ENCODE measurements at regions not wholly inside any gene's neighbourhood (a gene's known extent, or its start where the extent isn't known, plus 50 kb on each side); places are given as distances from the start of the nearest gene placed in this dataset.
"Not testable (repeated sequence)": the region's sequence is repeated elsewhere in the genome, so short reads cannot be mapped to it uniquely, and the experiment has no call there.

DNA sequence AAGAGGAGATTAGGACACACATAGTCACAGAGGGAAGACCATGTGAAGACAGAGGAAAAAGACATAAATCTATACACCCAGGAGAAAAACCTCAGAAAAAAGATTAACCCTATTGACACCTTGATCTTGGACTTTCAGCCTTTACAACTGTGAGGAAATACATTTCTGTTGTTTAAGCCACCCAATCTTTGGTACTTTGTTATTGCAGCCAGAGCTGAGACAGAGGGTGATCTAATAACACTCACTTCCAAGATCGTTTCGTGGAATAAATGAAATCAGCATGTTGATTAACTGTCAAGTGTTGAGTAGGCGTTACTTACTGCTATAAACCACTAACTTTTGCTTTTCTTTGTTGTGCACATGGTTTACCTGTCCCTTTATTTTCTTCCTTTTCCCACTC lies 361.2 kb upstream of the RIOK2 start:
- DNase-seq (ENCODE audit: low read depth): no peak

DNA sequence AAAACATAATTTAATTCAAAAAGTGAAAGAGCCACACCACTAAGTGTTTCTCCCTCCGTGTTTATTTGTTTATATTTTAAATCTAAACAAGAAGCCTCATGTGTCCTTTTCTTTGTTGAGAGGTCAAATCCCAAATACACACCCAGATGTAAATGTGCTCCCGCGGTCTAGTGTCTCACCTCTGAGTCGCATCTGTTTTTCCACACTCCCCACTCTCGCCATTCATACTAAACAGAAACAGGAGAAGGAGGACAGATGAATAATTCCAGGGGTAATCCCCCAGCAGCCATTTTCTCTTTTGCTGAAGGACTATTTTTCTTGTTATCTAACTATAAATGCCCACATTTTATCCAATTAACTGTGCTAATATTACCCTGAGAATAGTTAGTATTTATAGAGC lies 361.6 kb upstream of the RIOK2 start:
- no peak for DNase-seq (ENCODE audit: low read depth)

DNA sequence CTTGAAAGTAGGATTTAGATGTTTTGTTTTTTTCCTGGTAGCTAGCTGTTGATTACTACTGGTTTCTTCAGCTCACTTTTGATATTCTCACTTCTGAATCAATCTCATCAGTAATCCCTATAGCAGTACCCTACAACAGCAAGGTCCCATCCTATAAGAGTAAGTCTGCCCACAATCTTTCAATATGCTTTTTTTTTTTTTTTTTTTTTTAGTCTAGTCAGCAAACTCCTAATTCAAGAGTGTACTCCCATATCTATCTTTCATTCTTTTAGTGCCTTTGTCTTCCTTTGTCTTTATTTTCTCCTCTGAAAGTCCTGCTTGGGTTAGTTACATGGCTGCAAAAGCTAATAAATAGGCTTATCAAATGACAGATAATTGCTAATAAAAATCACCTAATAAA lies 362.4 kb upstream of the RIOK2 start:
- no peak for DNase-seq (ENCODE audit: low read depth)

DNA sequence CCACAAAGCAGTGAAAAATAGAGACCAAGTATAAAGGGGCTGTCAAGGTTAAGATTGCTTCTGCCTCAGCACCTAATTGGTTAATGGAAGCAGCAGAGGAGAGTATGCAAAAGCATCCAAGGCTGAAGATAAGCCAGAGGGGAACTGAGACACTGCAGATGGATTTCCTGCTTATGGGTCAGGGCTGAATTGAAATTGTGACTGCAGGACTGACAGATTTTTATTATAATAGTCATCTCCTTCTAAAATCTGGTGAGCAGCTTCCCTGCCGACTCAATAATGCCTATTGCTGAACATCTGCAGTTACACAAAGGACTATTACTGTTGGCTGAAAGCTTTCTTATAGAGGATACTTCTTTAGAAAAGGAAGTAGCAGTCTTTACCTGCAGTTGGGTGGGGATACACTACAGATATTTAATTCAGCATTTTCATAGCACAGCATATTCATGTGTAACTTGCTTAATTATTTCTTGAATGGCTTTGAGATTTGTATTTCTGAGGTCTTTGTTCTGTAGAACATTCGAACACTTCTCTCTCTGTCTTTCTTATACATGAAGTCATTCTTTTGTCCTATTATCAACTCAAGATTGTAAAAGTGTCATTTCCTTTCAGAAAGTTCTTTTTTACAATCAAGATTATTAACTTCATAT lies 363.0 kb upstream of the RIOK2 start:
- DNase-seq (ENCODE audit: low read depth): no peak

DNA sequence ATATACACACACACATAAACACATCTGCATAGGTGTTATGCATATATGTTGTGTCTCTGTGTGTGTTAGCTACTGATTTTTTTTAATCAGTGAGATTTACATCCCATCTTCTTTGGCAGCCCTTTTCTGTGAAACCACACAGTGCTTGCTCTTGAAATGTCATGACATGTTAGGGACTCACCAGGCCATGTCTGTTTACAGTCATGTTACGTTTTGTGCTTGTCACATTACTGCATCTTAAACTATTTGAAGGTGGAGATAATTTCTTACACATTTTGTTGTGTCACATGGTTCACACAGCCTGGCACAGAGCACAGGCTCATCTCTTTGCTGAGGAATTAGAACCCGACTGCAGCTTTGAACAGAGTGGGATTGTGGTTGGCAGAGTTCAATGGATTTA lies 364.4 kb upstream of the RIOK2 start:
- DNase-seq (ENCODE audit: low read depth): no peak

DNA sequence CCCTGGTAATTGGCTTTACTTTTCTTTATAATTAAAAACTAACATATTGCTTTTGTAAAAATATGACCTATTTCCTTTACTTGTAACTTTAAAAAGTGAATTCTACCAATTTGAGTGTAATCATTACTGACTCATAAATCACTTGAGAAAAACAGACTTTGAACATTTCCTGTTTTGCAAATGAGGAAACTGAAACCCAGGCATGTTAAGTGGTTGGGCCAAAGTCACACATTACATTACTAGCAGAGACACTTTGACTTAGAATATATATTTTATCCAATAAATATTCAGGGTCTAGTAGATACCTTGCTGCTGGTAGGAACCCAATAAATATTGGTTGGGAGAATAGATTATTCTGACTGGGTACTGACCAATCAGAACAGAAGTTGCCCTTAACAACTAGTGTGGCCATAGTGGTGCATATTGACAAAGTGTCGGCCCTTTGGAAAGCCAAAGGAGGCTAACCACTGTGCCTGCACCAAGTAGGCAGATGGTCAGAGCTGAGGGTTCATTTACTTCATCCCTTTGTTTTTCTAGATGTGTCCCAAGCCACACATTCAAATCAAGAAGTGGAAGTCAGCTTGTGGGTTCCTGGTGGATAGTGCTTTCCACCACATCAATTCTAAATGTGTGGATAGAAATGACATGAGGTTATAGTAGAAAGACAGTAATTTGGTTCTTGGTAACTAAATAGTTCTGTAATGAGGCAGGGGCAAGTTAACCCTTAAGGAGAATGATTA lies 365.1 kb upstream of the RIOK2 start:
- no peak for DNase-seq (ENCODE audit: low read depth)

DNA sequence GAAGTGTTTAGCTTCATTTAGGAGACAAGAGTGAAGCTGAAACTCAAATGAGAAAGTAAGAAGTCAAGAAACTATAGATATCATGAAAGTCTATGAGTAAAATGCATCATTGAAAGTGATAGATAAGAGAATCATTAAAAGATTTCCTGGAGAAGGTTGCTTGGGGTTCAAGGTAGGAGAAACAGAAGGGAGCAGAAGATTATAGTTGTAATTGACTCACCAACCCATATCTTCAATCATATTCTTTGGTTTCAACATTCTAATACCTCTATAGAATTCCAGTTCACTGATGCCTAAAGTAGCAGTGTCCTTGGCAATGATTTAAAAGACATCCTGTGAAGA lies 365.7 kb upstream of the RIOK2 start:
- DNase-seq (ENCODE audit: low read depth): no peak

DNA sequence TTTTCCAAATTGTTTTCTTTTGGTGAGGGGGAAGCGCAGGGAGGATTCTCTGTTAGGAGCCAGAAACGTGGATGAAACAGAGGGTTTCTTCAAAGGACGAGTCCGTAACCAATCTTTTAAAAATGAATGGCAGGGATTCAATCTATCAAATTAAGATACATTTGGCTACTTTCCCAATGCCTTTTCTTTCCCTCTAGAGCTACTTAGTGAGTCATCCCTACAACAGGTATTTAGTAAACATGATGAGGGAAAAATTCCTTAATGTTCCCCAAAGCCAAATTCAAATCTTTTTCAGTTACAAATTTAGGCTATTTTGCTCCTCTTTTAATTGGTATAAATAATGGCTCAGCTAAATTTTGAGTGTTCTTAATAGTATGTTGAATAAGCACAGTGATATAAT lies 366.4 kb upstream of the RIOK2 start:
- no peak for DNase-seq (ENCODE audit: low read depth)

DNA sequence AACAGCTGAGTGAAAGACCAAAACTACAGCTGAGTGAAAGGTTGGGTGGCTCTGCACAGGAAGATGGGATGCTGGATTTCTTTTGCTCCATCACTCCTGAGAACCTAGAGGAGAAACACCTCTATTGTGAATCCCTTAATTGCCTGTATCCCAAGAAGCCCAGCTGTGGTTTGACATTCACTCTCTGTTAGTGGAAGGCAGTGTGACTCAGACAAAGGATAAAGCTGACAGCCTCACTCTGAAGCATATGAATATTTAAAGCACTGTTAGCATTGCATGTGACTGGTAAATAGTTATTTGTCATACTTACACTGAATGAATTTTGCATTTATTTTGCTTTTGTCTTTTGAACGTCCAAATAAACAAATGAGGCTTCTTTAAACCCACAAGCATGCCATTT lies 367.1 kb upstream of the RIOK2 start:
- no peak for DNase-seq (ENCODE audit: low read depth)

DNA sequence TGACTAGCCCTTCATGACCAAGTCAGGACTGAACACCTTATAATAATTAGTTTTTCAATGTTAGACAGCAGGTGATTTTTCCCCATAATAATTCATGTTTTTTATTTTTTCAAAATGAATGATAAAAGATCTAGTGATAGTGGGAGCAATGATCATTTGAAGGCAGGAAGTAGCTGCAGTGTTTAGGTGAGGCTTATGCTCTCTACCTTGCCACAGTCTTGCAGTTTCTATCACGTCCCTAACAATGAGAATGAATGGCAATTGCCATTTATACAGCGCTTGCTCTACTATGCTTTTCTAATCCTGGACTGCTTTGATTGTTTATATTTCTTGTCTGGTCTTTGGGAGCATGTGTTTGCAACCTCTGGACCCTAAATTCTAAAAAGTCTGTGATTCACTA lies 367.8 kb upstream of the RIOK2 start:
- DNase-seq (ENCODE audit: low read depth): no peak

DNA sequence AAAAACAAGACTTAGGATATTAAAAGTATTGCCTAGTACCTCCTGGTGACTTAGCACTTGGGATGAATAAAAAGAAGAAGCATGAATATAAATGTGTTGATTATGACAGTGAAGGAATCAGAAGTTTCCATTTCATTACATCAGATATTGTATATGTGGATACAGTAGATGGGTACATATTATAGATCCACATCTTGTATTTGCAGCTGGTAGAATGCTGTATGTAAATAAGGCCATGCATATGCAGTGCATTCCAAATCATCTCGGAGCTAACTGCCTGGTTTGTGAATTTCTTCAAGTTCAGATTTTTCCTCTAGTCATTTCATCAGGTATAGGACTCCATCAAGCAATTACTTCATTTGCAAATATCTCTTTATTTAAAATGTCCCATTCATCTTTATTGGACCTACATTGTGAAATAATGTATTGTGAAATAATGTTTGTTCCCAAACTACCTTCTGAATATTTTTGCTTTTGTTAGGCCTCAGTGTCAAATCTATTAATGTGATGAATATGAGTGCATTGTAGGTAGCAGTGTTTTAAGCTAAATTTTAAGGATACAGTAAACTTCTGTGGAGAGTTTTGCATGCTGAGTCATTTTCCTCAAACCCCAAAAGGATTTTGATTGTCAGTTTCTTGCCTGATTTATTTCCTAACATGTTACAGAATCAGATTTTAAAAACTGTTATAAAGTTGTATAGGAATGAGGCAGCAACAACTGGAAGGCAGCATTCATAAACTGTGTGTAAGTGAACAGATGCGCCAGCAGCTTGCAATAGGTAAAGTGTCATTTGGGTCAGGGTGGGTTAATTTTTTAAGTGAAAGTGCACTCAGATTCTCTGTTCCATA lies 370.8 kb upstream of the RIOK2 start:
- DNase-seq (ENCODE audit: low read depth): no peak

DNA sequence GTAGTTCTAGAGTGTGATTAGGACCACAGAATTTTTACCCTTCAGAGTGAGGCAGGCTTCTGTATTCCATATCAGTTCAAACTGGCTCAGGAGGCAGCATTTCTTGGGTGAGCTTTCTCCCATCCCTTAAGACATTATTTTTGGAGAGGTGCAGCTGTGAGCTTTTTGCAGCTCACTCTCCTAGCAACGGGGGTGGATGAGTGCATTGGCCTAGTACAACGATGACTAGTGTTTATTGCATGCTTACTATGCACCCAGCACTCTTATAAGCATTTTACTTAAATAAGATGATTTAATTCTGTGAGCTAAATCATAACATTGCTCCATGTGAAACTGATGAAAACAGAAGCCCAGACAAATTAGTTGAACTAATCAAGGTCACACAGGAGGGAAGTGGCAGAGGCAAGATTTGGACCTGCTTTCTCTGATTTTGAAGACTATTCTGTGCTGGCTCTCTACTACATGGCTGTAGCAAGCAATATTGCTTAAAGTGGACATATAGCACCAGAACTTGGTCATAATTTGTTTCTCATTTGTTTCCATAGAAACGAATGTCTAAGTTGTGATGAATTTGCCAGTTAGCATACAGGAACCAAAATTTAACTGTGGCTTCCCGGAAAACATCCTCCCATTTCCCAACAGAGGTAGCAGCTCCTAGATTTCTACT lies 372.1 kb upstream of the RIOK2 start:
- peak; percentile 39 for DNase-seq (ENCODE audit: low read depth)

DNA sequence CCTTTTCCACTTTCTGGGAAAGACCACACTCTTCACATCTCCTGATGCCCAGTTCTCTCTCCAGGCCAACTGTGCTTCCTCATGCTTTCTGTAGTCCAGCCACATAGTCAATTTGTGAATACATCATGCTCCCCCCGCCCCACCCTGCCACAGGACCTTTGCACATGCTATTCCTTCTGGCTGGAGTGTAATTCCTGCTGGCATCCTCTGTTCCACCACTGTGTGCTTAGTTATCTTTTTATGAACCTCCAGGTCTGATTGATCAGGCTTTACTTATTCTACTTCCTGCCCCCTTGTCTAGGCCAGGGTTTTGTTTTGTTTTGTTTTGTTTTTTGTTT lies 372.6 kb upstream of the RIOK2 start:
- DNase-seq (ENCODE audit: low read depth): no peak

DNA sequence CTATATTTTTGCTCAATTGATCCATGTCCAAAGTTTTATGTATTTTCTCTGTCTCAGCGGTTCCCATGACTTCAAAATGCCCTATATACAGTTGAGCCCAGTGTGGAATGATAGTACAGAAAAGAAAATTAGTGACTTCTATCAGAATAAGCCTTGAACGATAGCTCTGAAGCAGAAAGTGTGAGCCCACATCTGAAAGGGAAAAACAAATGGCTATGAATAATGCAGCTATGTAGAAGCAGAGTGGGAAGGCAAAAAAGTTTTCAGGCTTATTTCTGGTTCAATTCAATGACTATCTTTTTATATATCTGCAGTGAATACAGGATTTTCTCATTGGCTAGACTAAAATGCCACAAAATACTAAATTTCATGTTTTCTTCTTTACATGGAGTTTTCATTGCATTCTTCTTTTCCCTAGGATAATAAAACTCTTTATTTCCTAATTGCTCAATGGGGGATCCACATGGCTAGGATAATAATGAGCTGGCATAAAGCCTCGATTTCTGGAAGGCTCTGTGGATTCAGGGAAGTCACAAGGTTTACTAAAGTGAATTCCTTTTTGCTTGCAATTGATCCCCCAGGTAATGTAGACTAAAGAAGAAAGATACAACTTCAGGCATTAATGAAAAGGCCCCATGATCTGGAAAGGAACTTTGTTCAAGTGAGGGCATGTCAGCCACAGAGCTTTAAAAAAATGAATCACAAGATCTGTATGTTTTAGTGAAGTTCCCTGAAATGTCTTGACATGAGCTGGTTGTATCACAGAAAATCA lies 377.0 kb upstream of the RIOK2 start:
- DNase-seq (ENCODE audit: low read depth): no peak

DNA sequence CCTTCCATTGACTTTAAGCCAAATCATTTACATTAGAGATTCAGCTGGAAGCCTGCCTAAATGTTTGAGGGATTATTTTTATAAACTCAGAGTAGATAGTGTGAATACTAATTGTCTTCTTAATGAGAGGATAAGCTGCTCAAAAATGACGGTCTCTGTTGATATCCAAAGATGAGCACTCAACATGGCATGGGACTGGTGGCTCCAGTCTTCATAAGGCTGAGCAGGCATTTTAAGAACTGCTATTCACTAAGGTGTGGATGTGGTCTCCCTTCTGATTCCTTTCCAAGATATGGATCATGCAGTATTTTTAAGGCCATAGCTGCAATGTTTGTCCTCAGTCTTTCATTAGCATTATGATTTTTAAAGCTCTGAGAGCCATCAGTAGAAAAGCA lies 377.5 kb upstream of the RIOK2 start:
- no peak for DNase-seq (ENCODE audit: low read depth)

DNA sequence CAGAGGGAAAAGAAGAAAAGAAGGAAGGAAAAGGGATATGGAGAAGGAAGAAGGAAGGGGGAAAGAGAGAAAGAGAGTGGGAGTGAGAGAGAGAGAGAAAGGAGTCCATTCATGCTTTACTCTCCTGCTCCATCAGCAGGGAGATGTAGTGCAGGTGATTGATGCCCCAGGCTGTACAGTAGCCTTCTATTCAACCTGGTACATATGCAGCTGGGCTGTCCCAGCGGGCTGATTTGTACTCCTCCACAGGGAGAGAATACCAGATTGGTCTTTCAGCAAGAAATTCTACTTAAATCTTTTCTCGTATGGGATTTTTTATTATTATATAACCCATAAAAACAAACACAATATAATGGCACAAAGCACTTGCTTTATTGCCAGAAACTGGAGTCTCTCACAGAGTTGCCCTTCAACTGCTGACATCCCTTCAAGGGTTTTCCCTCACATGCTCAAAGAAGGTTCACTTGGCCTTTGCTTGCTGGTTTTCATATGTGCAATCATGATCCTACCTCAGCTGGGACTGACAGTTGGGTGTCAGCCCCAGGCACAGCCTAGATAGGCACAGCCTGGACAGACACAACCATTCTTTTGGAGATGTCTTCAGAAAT lies 380.1 kb upstream of the RIOK2 start:
- no peak for DNase-seq (ENCODE audit: low read depth)

DNA sequence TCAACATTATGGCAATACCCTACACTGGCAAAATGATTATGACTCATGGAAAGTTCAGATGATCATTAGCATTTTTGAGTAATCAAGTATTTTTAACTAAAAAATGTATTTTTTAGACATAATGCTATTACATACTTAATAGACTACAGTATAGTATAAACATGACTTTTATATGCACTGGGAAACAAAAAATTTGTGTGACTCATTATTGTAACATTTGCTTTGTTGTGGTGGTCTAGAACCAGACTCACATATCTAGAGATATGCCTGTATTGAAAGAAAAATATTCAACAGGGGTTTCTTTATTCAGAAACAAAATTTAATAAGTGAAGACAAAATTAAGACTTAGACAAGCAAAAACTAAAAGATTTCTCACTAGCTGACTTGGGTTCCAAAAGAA lies 385.3 kb upstream of the RIOK2 start:
- DNase-seq (ENCODE audit: low read depth): no peak

DNA sequence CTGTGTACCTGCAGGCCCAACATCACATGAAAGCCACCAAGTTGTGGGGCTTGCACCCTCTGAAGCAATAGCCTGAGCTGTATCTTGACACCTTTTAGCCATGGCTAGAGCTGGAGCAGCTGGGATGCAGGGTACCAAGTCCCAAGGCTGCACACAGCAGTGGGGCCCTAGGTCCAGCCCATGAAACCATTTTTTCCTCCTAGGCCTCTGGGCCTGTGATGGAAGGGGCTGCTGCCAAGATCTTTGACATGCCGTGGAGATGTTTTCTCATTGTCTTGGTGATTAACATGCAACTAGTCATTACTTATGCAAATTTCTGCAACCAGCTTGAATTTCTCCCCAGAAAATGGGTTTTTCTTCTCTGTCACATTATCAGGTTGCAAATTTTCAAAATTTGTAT lies 387.2 kb upstream of the RIOK2 start:
- DNase-seq (ENCODE audit: low read depth): no peak

DNA sequence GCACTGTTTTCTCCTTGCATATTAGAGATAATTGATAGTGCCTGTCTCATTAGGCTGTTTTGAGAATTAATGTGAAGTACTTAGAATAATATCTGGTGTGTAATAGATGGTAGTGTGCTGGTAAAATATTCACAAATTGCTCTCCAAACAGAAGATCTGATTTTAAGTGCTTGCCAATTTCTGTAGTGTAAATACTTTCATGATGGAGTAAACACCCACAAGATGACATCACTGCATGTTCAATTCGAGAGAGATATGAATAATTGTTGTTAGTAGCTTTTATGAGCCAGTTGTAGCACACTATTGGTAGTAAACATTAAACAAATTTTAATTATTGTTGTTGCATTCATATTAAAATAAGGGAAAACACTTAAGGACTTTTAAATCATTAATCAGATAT lies 392.3 kb upstream of the RIOK2 start:
- DNase-seq (ENCODE audit: low read depth): no peak

DNA sequence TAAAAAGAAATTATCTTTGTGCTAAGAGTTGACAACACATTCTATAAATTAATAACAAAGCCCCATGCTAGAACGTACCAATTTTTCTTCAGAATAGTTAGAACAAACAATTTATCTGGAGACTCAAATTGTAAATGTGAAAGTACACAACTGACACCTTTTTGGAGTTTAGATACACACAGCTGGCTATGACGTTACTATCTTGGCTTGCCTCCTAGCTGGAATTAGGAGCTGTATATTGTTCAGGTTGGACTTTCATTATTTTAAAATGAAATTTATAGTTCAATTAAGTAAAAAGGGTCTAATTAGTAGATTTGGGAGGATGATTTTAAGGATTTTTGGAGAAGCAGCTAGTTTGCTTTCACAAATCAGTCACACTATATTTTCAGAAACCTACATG lies 393.9 kb upstream of the RIOK2 start:
- no peak for DNase-seq (ENCODE audit: low read depth)

DNA sequence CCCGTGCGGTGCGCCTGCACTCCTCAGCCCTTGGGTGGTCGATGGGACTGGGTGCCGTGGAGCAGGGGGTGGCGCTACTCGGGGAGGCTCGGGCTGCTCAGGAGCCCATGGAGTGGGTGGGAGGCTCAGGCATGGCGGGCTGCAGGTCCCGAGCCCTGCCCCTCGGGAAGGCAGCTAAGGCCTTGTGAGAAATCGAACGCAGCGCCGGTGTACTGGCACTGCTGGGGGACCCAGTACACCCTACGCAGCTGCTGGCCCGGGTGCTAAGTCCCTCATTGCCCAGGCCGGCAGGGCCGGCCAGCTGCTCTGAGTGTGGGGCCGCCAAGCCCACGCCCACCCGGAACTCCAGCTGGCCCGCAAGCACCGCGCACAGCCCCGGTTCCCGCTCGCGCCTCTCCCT lies 396.9 kb upstream of the RIOK2 start:
- DNase-seq (ENCODE audit: low read depth): not testable (repeated sequence)

DNA sequence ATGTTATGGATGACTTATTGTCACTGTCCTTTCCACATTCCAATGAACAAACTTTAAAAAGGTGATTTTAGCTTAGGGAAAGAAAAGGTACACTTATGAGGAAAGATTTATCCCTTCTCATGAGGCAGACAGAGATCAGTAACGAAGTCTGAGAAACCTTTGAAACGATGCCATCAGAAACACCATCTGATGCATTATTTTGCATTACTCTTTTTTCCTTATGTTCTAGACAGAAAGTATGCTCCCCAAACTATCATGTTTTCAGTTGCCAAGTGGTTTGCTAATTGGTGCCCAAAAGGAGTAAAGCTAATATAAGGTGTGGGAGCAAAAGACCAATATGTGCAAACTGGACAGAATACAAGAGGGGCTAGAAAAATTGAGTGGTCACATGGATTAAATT lies 397.7 kb upstream of the RIOK2 start:
- no peak for DNase-seq (ENCODE audit: low read depth)

Data from fibroblast of the conjunctiva (primary cell).